ENCODE measurements at regions not wholly inside any gene's neighbourhood (a gene's known extent, or its start where the extent isn't known, plus 50 kb on each side); places are given as distances from the start of the nearest gene placed in this dataset.

GRCh38 chr1:213652109-213652508, 335.7 kb upstream of the PROX1 start:
- Mint-ChIP-seq H3K4me3 (no peak overlapping the region), H3K27ac (no peak overlapping the region), H3K4me1 (ENCODE audit: low read depth) (no peaks in the 10 kb centered on the region), H3K27me3 (peaks cover 7% of the 10 kb centered on the region), H3K36me3 (ENCODE audit: low read depth) (no peaks in the 10 kb centered on the region), H3K9me3 (no peaks in the 10 kb centered on the region)

- H3K27ac Mint-ChIP-seq: no peak overlapping the region
- H3K4me3 Mint-ChIP-seq: no peak overlapping the region
- no peaks in the 10 kb centered on the region for H3K4me1 Mint-ChIP-seq (ENCODE audit: low read depth)
- H3K36me3 Mint-ChIP-seq (ENCODE audit: low read depth): no peaks in the 10 kb centered on the region
- no peaks in the 10 kb centered on the region for H3K9me3 Mint-ChIP-seq
- peaks cover 3% of the 10 kb centered on the region for H3K27me3 Mint-ChIP-seq
Measured at GRCh38 chr1:213656039-213656438, 331.7 kb upstream of the PROX1 start.

GRCh38 chr1:213656503-213656902, 331.3 kb upstream of the PROX1 start:
- H3K4me3 Mint-ChIP-seq: no peak overlapping the region
- no peaks in the 10 kb centered on the region for H3K9me3 Mint-ChIP-seq
- no peak overlapping the region for H3K27ac Mint-ChIP-seq
- no peaks in the 10 kb centered on the region for H3K4me1 Mint-ChIP-seq (ENCODE audit: low read depth)
- peaks cover 3% of the 10 kb centered on the region for H3K27me3 Mint-ChIP-seq
- H3K36me3 Mint-ChIP-seq (ENCODE audit: low read depth): no peaks in the 10 kb centered on the region

- Mint-ChIP-seq H3K27ac (no peak overlapping the region), H3K9me3 (no peaks in the 10 kb centered on the region), H3K36me3 (ENCODE audit: low read depth) (no peaks in the 10 kb centered on the region)
Measured at GRCh38 chr1:213657013-213657412, 330.8 kb upstream of the PROX1 start.

GRCh38 chr1:213657879-213658278, 329.9 kb upstream of the PROX1 start:
- H3K4me1 Mint-ChIP-seq (ENCODE audit: low read depth): no peaks in the 10 kb centered on the region
- no peaks in the 10 kb centered on the region for H3K9me3 Mint-ChIP-seq
- no peak overlapping the region for H3K27ac Mint-ChIP-seq
- H3K36me3 Mint-ChIP-seq (ENCODE audit: low read depth): no peaks in the 10 kb centered on the region
- no peak overlapping the region for H3K4me3 Mint-ChIP-seq
- peaks cover 3% of the 10 kb centered on the region for H3K27me3 Mint-ChIP-seq

More at GRCh38 chr1:213657013-213657412, 330.8 kb upstream of the PROX1 start:
- Mint-ChIP-seq H3K4me1 (ENCODE audit: low read depth) (no peaks in the 10 kb centered on the region), H3K27me3 (peaks cover 3% of the 10 kb centered on the region), H3K4me3 (no peak overlapping the region)

- Mint-ChIP-seq H3K4me3 (no peak overlapping the region), H3K9me3 (no peaks in the 10 kb centered on the region), H3K27me3 (peaks cover 3% of the 10 kb centered on the region), H3K36me3 (ENCODE audit: low read depth) (no peaks in the 10 kb centered on the region), H3K27ac (no peak overlapping the region), H3K4me1 (ENCODE audit: low read depth) (no peaks in the 10 kb centered on the region)
Measured at GRCh38 chr1:213658457-213658856, 329.3 kb upstream of the PROX1 start.

- Mint-ChIP-seq H3K4me1 (ENCODE audit: low read depth) (no peaks in the 10 kb centered on the region), H3K27me3 (peaks cover 3% of the 10 kb centered on the region), H3K4me3 (no peak overlapping the region), H3K36me3 (ENCODE audit: low read depth) (no peaks in the 10 kb centered on the region), H3K27ac (no peak overlapping the region), H3K9me3 (no peaks in the 10 kb centered on the region)
Measured at GRCh38 chr1:213659580-213660547, 327.9 kb upstream of the PROX1 start.

- Mint-ChIP-seq H3K36me3 (ENCODE audit: low read depth) (no peaks in the 10 kb centered on the region), H3K27ac (no peak overlapping the region), H3K4me3 (no peak overlapping the region), H3K4me1 (ENCODE audit: low read depth) (no peaks in the 10 kb centered on the region), H3K27me3 (no peaks in the 10 kb centered on the region), H3K9me3 (no peaks in the 10 kb centered on the region)
Measured at GRCh38 chr1:213661302-213661701, 326.5 kb upstream of the PROX1 start.

GRCh38 chr1:213666113-213666512, 321.7 kb upstream of the PROX1 start:
- peaks cover 6% of the 10 kb centered on the region for H3K4me1 Mint-ChIP-seq (ENCODE audit: low read depth)
- no peaks in the 10 kb centered on the region for H3K9me3 Mint-ChIP-seq
- no peak overlapping the region for H3K27ac Mint-ChIP-seq
- no peaks in the 10 kb centered on the region for H3K27me3 Mint-ChIP-seq
- no peaks in the 10 kb centered on the region for H3K36me3 Mint-ChIP-seq (ENCODE audit: low read depth)
- H3K4me3 Mint-ChIP-seq: no peak overlapping the region

GRCh38 chr1:213666922-213667321, 320.9 kb upstream of the PROX1 start:
- Mint-ChIP-seq H3K4me3 (no peak overlapping the region), H3K27ac (no peak overlapping the region), H3K4me1 (ENCODE audit: low read depth) (peaks cover 6% of the 10 kb centered on the region), H3K36me3 (ENCODE audit: low read depth) (no peaks in the 10 kb centered on the region), H3K27me3 (no peaks in the 10 kb centered on the region), H3K9me3 (no peaks in the 10 kb centered on the region)

- Mint-ChIP-seq H3K9me3 (no peaks in the 10 kb centered on the region), H3K27me3 (no peaks in the 10 kb centered on the region), H3K4me3 (no peak overlapping the region), H3K27ac (no peak overlapping the region), H3K36me3 (ENCODE audit: low read depth) (no peaks in the 10 kb centered on the region), H3K4me1 (ENCODE audit: low read depth) (peaks cover 6% of the 10 kb centered on the region)
Measured at GRCh38 chr1:213669512-213669911, 318.3 kb upstream of the PROX1 start.

- Mint-ChIP-seq H3K9me3 (no peaks in the 10 kb centered on the region), H3K27ac (no peak overlapping the region)
Measured at GRCh38 chr1:213669964-213670691, 317.6 kb upstream of the PROX1 start.

GRCh38 chr1:213670692-213671023, 317.1 kb upstream of the PROX1 start:
- H3K9me3 Mint-ChIP-seq: no peaks in the 10 kb centered on the region
- no peak overlapping the region for H3K4me3 Mint-ChIP-seq
- no peaks in the 10 kb centered on the region for H3K27me3 Mint-ChIP-seq
- H3K4me1 Mint-ChIP-seq (ENCODE audit: low read depth): peaks cover 6% of the 10 kb centered on the region
- H3K36me3 Mint-ChIP-seq (ENCODE audit: low read depth): no peaks in the 10 kb centered on the region
- no peak overlapping the region for H3K27ac Mint-ChIP-seq

More at GRCh38 chr1:213669964-213670691, 317.6 kb upstream of the PROX1 start:
- Mint-ChIP-seq H3K27me3 (no peaks in the 10 kb centered on the region), H3K36me3 (ENCODE audit: low read depth) (no peaks in the 10 kb centered on the region), H3K4me1 (ENCODE audit: low read depth) (peaks cover 6% of the 10 kb centered on the region), H3K4me3 (no peak overlapping the region)

GRCh38 chr1:213675043-213675442, 312.7 kb upstream of the PROX1 start:
- Mint-ChIP-seq H3K36me3 (ENCODE audit: low read depth) (no peaks in the 10 kb centered on the region), H3K9me3 (no peaks in the 10 kb centered on the region), H3K4me1 (ENCODE audit: low read depth) (peaks cover 6% of the 10 kb centered on the region), H3K27ac (no peak overlapping the region), H3K27me3 (no peaks in the 10 kb centered on the region), H3K4me3 (no peak overlapping the region)

GRCh38 chr1:213676736-213677135, 311.0 kb upstream of the PROX1 start:
- no peaks in the 10 kb centered on the region for H3K36me3 Mint-ChIP-seq (ENCODE audit: low read depth)
- H3K4me1 Mint-ChIP-seq (ENCODE audit: low read depth): no peaks in the 10 kb centered on the region
- no peak overlapping the region for H3K4me3 Mint-ChIP-seq
- no peaks in the 10 kb centered on the region for H3K27me3 Mint-ChIP-seq
- H3K27ac Mint-ChIP-seq: no peak overlapping the region
- H3K9me3 Mint-ChIP-seq: no peaks in the 10 kb centered on the region

All from stimulated activated naive CD8-positive, alpha-beta T cell treated with anti-CD3 and anti-CD28 coated beads, Interleukin-15, Interleukin-2, amounts not matched to agents 100 ng/mL and 50 ng/mL, for 24 hours (primary cell).